ENCODE measurements at regions not wholly inside any gene's neighbourhood (a gene's known extent, or its start where the extent isn't known, plus 50 kb on each side); places are given as distances from the start of the nearest gene placed in this dataset.
"Not testable (repeated sequence)": the region's sequence is repeated elsewhere in the genome, so short reads cannot be mapped to it uniquely, and the experiment has no call there.

GRCh38 chr6:18527836-18528743 lies 140.9 kb downstream of the RNF144B start:
- Mint-ChIP-seq H3K36me3 (ENCODE audit: low read depth) (no peaks in the 10 kb centered on the region), H3K27ac (no peak overlapping the region), H3K27me3 (ENCODE audit: insufficient read depth) (peaks cover 6% of the 10 kb centered on the region), H3K4me3 (no peak overlapping the region), H3K9me3 (no peaks in the 10 kb centered on the region), H3K4me1 (ENCODE audit: low read depth) (no peaks in the 10 kb centered on the region)
- intact Hi-C loops (cut with micrococcal nuclease), result no loop called here
- DNase-seq (ENCODE audit: low spot score), result no peak

GRCh38 chr6:18530201-18530600 lies 143.1 kb downstream of the RNF144B start:
- no peaks in the 10 kb centered on the region for H3K36me3 Mint-ChIP-seq (ENCODE audit: low read depth)
- no peaks in the 10 kb centered on the region for H3K9me3 Mint-ChIP-seq
- intact Hi-C loops (cut with micrococcal nuclease), result no loop called here
- no peak overlapping the region for H3K4me3 Mint-ChIP-seq
- H3K4me1 Mint-ChIP-seq (ENCODE audit: low read depth), result no peaks in the 10 kb centered on the region
- no peak for DNase-seq (ENCODE audit: low spot score)
- H3K27me3 Mint-ChIP-seq (ENCODE audit: insufficient read depth), result peaks cover 6% of the 10 kb centered on the region
- no peak overlapping the region for H3K27ac Mint-ChIP-seq

DNA sequence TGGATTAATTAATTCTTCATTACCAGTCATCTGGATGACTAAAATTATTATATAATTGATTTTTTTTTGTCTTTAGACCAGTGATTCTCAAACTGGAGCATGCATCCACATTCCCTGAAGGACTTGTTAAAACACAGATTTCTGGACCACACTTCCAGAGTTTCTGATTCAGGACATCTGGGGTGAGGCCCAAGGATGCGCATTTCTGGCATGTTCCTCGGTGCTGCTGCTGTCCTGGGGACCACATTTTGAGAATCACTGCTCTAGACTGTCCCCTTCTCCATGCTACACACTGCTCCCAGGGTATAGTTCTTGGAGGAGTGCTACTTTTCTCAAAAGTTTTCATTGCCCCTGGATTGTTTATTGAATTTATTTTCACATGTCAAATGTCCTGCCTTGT lies 145.0 kb downstream of the RNF144B start:
- Mint-ChIP-seq H3K27me3 (ENCODE audit: insufficient read depth) (peaks cover 6% of the 10 kb centered on the region), H3K4me3 (no peak overlapping the region), H3K9me3 (no peaks in the 10 kb centered on the region), H3K4me1 (ENCODE audit: low read depth) (no peaks in the 10 kb centered on the region), H3K36me3 (ENCODE audit: low read depth) (no peaks in the 10 kb centered on the region), H3K27ac (no peak overlapping the region)
- intact Hi-C loops (cut with micrococcal nuclease), result no loop called here
- DNase-seq (ENCODE audit: low spot score), result no peak

DNA sequence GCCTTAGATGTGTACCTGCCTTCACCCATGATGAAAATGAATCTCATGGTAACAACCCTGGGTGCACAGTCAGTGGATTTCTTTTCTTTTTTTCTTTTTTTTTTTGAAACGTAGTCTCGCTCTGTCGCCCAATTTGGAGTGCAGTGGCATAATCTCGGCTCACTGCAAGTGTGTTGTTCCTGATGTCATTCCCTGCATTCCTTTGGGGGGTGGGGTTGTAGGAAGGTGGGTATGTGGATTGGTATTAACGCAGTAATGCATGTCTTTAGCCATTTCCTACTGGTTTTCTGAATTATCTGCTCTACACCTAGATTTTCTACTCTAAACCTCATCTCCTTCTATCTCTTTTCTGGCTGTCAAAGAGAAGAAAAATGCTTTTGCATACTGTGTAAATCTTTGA lies 146.6 kb downstream of the RNF144B start:
- Mint-ChIP-seq H3K36me3 (ENCODE audit: low read depth) (no peaks in the 10 kb centered on the region), H3K9me3 (no peaks in the 10 kb centered on the region), H3K4me1 (ENCODE audit: low read depth) (no peaks in the 10 kb centered on the region), H3K27me3 (ENCODE audit: insufficient read depth) (peaks cover 6% of the 10 kb centered on the region), H3K27ac (no peak overlapping the region), H3K4me3 (no peak overlapping the region)
- intact Hi-C loops (cut with micrococcal nuclease), result no loop called here
- DNase-seq (ENCODE audit: low spot score), result no peak

GRCh38 chr6:18536591-18537055 lies 149.5 kb downstream of the RNF144B start:
- no peaks in the 10 kb centered on the region for H3K36me3 Mint-ChIP-seq (ENCODE audit: low read depth)
- intact Hi-C loops (cut with micrococcal nuclease), result no loop called here
- DNase-seq (ENCODE audit: low spot score), result no peak
- H3K4me1 Mint-ChIP-seq (ENCODE audit: low read depth), result no peaks in the 10 kb centered on the region
- peaks cover 5% of the 10 kb centered on the region for H3K27me3 Mint-ChIP-seq (ENCODE audit: insufficient read depth)
- H3K9me3 Mint-ChIP-seq, result peaks cover 4% of the 10 kb centered on the region
- H3K4me3 Mint-ChIP-seq, result no peak overlapping the region
- no peak overlapping the region for H3K27ac Mint-ChIP-seq

- H3K9me3 Mint-ChIP-seq, result peaks cover 5% of the 10 kb centered on the region
- no peaks in the 10 kb centered on the region for H3K27me3 Mint-ChIP-seq (ENCODE audit: insufficient read depth)
- H3K4me1 Mint-ChIP-seq (ENCODE audit: low read depth), result no peaks in the 10 kb centered on the region
- no peaks in the 10 kb centered on the region for H3K36me3 Mint-ChIP-seq (ENCODE audit: low read depth)
- no peak for DNase-seq (ENCODE audit: low spot score)
- H3K27ac Mint-ChIP-seq, result no peak overlapping the region
- H3K4me3 Mint-ChIP-seq, result no peak overlapping the region
- intact Hi-C loops (cut with micrococcal nuclease), result no loop called here
Observed at GRCh38 chr6:18538315-18538714, 151.2 kb downstream of the RNF144B start.

GRCh38 chr6:18543051-18543450 lies 155.9 kb downstream of the RNF144B start:
- DNase-seq (ENCODE audit: low spot score), result no peak
- peaks cover 14% of the 10 kb centered on the region for H3K9me3 Mint-ChIP-seq
- no peak overlapping the region for H3K4me3 Mint-ChIP-seq
- no peaks in the 10 kb centered on the region for H3K27me3 Mint-ChIP-seq (ENCODE audit: insufficient read depth)
- intact Hi-C loops (cut with micrococcal nuclease), result no loop called here
- H3K36me3 Mint-ChIP-seq (ENCODE audit: low read depth), result no peaks in the 10 kb centered on the region
- no peaks in the 10 kb centered on the region for H3K4me1 Mint-ChIP-seq (ENCODE audit: low read depth)
- H3K27ac Mint-ChIP-seq, result no peak overlapping the region

- intact Hi-C loops (cut with micrococcal nuclease); DNase-seq (ENCODE audit: low spot score); H3K4me3 Mint-ChIP-seq; H3K27me3 Mint-ChIP-seq (ENCODE audit: insufficient read depth); H3K4me1 Mint-ChIP-seq (ENCODE audit: low read depth); H3K27ac Mint-ChIP-seq; H3K9me3 Mint-ChIP-seq; H3K36me3 Mint-ChIP-seq (ENCODE audit: low read depth): not testable (repeated sequence)
Observed at GRCh38 chr6:18545142-18545541, 158.0 kb downstream of the RNF144B start.

GRCh38 chr6:18545726-18546125 lies 158.6 kb downstream of the RNF144B start:
- no peak for DNase-seq (ENCODE audit: low spot score)
- intact Hi-C loops (cut with micrococcal nuclease), result no loop called here
- no peaks in the 10 kb centered on the region for H3K27me3 Mint-ChIP-seq (ENCODE audit: insufficient read depth)
- no peak overlapping the region for H3K4me3 Mint-ChIP-seq
- no peaks in the 10 kb centered on the region for H3K4me1 Mint-ChIP-seq (ENCODE audit: low read depth)
- H3K36me3 Mint-ChIP-seq (ENCODE audit: low read depth), result no peaks in the 10 kb centered on the region
- peaks cover 10% of the 10 kb centered on the region for H3K9me3 Mint-ChIP-seq
- H3K27ac Mint-ChIP-seq, result no peak overlapping the region

DNA sequence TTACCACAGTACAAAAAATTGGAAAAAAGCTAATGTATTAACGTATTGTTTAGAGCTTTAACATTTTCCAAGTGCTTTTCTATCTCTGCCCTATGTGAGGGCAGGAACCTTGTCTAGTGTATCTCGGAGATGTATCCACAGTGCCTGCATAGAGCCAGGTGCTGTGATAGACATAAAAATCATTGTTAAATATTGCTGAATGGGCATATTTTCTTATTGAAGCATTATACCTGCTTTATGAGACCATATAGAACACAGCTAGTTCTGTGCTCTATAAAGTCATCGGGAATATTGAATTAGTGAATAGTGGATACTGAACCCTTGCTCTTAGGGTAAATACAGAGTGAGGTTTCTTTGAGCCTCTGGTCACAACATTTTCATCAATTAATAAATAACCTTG lies 163.0 kb downstream of the RNF144B start:
- no peaks in the 10 kb centered on the region for H3K9me3 Mint-ChIP-seq
- intact Hi-C loops (cut with micrococcal nuclease), result no loop called here
- peaks cover 5% of the 10 kb centered on the region for H3K27me3 Mint-ChIP-seq (ENCODE audit: insufficient read depth)
- H3K4me3 Mint-ChIP-seq, result no peak overlapping the region
- no peak overlapping the region for H3K27ac Mint-ChIP-seq
- H3K36me3 Mint-ChIP-seq (ENCODE audit: low read depth), result no peaks in the 10 kb centered on the region
- H3K4me1 Mint-ChIP-seq (ENCODE audit: low read depth), result no peaks in the 10 kb centered on the region
- no peak for DNase-seq (ENCODE audit: low spot score)

- H3K4me1 Mint-ChIP-seq (ENCODE audit: low read depth), result no peaks in the 10 kb centered on the region
- H3K9me3 Mint-ChIP-seq, result no peaks in the 10 kb centered on the region
- H3K27me3 Mint-ChIP-seq (ENCODE audit: insufficient read depth), result peaks cover 5% of the 10 kb centered on the region
- no peak for DNase-seq (ENCODE audit: low spot score)
- H3K4me3 Mint-ChIP-seq, result no peak overlapping the region
- no peaks in the 10 kb centered on the region for H3K36me3 Mint-ChIP-seq (ENCODE audit: low read depth)
- no peak overlapping the region for H3K27ac Mint-ChIP-seq
- intact Hi-C loops (cut with micrococcal nuclease), result no loop called here
Observed at GRCh38 chr6:18551228-18551627, 164.1 kb downstream of the RNF144B start.

DNA sequence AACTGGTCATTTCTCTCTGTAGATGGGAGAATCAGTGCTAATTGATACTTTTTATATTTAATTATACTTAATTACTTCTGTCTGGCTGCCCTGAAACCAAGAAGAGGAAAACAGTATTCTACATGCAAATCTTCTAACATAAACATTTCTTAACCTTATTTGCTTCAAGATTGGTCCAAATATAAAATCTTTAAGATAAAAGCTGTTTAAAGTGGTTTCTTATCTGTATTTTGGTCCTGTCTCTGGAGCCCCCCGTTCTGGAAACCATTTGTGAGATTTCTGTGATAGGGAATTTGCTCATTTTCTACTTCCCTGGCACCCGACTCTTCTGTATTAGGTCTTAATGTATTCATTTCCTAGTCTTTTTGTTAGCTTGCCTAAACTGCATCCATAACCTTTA lies 168.6 kb downstream of the RNF144B start:
- no peaks in the 10 kb centered on the region for H3K4me1 Mint-ChIP-seq (ENCODE audit: low read depth)
- H3K36me3 Mint-ChIP-seq (ENCODE audit: low read depth), result no peaks in the 10 kb centered on the region
- DNase-seq (ENCODE audit: low spot score), result no peak
- H3K27ac Mint-ChIP-seq, result no peak overlapping the region
- intact Hi-C loops (cut with micrococcal nuclease), result no loop called here
- no peaks in the 10 kb centered on the region for H3K9me3 Mint-ChIP-seq
- no peak overlapping the region for H3K4me3 Mint-ChIP-seq
- H3K27me3 Mint-ChIP-seq (ENCODE audit: insufficient read depth), result peaks cover 9% of the 10 kb centered on the region

- intact Hi-C loops (cut with micrococcal nuclease), result no loop called here
- Mint-ChIP-seq H3K27ac (no peak overlapping the region), H3K27me3 (ENCODE audit: insufficient read depth) (peaks cover 6% of the 10 kb centered on the region), H3K36me3 (ENCODE audit: low read depth) (no peaks in the 10 kb centered on the region), H3K9me3 (no peaks in the 10 kb centered on the region), H3K4me3 (no peak overlapping the region), H3K4me1 (ENCODE audit: low read depth) (no peaks in the 10 kb centered on the region)
- DNase-seq (ENCODE audit: low spot score), result no peak
Observed at GRCh38 chr6:18561037-18561750, 174.0 kb downstream of the RNF144B start.

Measured in activated T-helper 1 cell treated with anti-CD3 and anti-CD28 coated beads, Interleukin-12 subunit alpha, Interleukin-12 subunit beta, Interleukin-2, Interleukin-4 antibody, amounts not matched to agents 30 ng/mL and 10 ng/mL and 1 ng/mL, durations not matched to agents 14 hours and 24 hours and 36 hours (primary cell).